LoVo (cell line): ENCODE measurements at regions not wholly inside any gene's neighbourhood (a gene's known extent, or its start where the extent isn't known, plus 50 kb on each side); places are given as distances from the start of the nearest gene placed in this dataset.
A peak's percentile ranks its signal among the peaks of the same experiment; 100 is the strongest.

Experiments used
- DNase-seq: peaks from one replicate; pipeline ENCODE4 v3.0.0-alpha.2; 2016; ENCODE audit warnings: low spot score

DNA sequence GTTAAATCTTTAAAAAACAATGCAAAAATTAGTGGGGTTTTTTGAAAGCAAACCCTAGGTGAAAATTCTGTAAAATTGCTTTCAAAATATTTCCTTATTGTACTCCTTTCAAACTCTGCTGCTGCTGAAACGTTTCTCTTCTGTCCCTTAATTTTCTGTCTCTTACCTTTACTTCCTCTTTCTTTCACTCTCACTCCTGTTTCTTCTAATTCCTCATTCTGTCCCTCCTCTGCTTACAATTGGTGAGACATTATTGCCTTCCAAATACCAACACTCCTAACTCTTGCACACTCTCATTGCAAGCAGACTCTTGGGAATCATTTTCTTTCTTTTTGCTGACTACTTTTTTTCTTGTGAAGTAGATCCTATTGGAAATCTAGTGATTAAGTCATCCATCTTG is 685.6 kb upstream of the SLITRK1 start:
- DNase-seq, result no peak

DNA sequence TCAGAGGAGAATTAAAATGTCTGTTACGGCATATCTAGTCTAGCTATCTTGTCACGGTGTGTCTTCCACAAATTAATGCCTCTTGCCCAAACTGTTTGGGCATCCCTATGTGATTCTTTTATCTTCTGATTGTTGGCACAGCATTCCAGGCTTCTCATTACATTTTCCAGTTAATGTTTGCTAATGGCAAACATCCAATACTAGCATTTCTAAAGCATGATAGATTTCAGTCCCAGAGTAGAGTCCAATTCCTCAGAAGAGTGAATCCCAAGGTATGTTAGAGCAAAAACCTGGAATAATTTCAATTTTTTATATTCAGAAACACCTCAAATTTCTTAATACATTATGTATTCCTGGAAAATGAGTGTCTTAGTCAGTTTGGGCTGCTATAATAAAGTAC is 684.5 kb upstream of the SLITRK1 start:
- DNase-seq, result no peak

DNA sequence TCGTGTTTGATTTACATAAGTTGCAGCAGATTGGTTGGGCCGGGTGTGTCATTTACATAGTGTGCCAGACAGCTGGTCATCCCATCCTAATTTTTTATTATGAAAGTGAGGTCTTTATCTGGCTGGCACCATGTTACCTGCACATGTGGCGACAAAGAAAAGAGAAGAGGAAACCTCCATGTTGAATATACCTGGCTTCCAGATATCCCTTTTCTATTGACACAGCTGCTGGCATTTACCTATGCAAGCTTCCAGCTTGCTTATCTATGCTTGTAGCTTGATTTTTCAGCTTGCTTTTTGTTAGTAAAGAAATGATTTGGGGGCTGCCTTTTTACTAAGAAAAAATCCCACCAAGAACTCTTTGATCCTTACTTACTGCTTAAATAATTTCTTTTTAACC is 681.3 kb upstream of the SLITRK1 start:
- DNase-seq, result no peak

DNA sequence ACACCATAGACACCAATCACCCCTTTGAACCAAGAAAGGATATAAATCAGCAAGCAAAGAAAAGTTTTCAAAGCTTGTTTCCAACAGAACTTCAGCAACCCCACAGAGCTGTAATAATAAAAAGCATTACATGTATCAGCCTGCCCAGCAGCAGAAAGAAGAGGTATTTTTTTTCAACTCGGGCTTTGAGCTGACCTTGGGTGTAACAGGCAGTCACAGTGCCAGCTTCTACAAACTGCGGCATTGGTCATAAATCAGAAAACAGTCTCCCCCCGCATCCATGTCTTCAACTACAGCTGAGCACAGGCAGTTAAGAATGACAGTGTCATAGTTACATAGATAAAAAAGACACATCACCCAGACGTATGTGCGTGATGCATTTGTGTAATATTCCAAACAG is 671.0 kb upstream of the SLITRK1 start:
- no peak for DNase-seq

DNA sequence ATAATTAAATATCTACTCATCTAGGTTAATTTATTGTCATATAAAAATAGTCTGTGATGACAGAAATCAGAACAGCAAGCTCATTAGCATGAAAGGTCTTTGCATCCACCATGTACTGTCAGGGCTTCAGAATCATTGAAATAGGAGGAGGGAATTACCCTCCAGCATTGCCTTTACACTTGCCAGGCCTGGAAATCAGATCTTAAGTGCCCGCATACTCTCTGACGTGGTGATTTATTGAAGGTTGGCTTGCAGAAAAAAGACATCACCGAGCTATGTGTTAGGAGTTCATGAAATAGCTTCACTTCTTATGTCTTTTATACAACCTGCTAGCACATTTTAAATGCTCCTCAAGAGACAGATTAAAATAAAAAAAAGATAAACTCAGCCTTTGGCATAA is 661.7 kb upstream of the SLITRK1 start:
- no peak for DNase-seq

DNA sequence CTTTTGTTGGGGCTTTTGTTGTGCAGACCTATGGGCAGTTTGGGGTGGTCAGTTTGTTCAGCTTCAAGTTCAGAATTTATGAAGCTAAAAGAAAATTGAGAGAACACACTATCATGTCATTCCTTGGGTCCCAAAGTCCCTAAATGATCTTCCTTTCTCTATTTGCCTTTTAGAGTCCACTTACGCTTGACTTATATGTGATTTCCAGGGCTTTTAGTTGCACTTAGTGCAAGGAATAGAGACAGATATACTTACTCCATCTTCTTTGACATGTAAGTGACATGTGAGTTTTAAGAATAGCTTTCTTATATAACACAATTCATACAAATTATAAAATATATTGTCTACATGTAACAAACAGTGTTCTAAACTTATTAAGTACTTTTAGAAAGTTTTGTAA is 660.1 kb upstream of the SLITRK1 start:
- no peak for DNase-seq

DNA sequence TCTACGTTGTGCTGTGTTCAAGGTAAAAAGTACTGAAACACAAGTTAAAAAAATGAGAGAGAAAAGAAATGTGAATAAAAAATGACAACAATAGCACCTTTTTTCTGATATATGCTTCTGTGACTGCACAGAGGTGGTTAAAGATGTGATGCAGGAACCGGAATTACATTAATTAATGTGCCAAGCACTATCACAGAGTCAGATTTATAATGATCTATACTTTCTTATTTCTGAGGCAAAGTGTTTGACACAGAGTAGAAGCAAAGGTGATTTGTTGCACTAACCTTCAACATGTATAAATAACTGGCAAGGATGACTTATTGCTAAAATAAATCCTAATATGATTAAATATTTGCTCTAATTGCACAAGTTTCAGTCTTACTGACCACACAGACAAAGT is 654.6 kb upstream of the SLITRK1 start:
- DNase-seq, result no peak

DNA sequence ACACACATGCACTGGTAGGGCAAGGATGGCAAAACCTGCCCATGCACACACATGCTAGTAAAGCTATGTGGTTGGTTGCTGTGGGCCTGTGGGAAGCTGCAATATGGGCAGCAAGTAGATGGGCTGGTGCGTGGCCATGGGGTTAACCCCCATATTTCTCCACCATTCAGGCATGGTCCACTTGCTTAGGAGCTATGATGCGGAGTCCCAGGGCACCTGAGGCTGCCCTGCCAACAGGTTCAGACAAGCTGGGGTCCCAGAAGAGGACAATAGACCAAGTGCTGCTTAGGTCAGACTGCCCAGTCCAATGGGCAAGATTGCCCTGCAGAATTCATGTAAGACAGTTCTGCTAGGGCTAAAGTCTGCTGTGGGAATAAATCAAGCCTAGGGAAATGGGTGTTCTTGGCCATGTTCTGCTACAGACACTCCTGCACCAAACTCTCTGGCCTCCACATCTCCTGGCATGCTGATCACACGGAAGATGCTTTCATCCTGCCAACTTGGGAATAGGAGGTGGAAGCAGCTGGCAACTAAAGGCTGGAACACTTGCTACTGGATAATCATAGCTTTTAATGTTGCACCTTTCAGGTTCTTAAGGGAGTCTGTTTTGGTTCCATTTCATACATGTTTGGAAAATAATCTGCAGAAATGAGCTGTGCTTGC is 646.3 kb upstream of the SLITRK1 start:
- DNase-seq, result no peak

DNA sequence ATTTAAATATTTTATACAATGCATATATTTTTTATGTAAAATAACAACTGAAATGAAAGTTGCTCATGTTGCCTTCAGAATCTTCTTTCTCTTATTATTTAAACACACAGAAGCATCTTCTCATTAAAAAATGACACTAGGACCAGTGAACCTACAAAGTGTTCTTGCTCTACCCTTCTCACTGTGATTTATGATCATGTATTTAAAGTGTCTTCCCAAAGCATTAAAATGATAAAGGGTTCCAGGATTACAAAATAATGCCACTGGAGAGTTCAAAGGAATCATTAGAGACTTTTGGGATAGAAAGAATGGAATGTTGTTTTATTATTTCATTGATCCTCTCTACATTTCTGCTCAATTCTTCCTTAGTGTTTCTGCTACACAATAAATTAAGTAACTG is 643.6 kb upstream of the SLITRK1 start:
- DNase-seq, result no peak

DNA sequence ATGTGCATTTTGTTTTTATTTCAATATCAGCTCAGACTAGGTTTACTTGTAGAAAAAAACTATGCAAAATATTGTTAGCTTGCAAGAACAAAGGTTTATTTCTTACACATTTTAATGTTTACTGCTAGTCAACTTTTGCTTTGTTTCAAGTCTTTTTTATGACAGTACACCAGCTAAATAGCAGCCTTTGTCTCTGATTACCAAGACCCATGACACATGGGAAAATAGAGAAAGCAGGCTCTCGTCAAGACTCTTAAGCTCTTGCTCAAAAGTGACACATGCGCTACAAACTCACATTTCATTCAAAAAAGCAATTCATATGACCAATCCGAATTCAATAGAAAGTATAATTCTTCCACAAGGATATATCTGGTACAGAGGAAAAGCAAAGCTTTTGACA is 642.3 kb upstream of the SLITRK1 start:
- DNase-seq, result no peak

DNA sequence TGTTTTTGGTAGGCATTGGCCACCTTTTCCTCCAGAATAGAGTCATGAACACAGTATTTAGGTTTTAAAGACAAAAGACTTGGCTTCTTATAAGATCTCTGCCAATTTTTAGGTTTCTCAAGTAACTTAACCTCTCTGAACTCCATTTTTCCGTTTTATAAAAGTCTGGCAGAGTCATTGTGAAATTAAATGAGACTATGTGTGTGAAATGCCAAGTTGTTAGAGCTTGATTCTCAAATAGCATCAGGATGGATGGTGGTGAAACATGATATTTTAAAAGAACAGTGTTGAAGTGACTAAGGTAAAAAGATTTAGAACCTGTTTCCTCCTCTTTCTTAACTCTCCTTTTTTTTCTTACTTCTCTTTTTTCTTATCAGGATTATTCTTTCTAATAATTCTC is 617.7 kb upstream of the SLITRK1 start:
- no peak for DNase-seq

DNA sequence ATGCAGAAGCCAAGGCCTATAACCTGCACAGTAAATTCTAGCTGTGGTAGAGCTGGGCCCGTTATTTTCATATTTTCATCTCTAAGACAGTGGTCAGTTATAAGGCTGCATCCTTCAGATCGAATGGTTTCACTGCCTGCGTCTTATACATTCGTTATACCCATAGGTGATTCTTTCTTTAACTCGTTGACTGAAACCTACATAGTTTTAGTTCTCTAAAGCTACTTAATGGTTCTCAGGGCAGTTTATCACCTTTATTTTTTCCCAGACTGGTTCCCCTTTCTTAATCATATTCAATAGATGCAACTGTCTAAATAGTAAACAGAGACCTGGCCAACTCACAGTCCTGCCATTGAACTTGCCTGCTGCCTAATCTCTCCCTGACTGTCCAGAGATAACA is 615.3 kb upstream of the SLITRK1 start:
- DNase-seq, result no peak

DNA sequence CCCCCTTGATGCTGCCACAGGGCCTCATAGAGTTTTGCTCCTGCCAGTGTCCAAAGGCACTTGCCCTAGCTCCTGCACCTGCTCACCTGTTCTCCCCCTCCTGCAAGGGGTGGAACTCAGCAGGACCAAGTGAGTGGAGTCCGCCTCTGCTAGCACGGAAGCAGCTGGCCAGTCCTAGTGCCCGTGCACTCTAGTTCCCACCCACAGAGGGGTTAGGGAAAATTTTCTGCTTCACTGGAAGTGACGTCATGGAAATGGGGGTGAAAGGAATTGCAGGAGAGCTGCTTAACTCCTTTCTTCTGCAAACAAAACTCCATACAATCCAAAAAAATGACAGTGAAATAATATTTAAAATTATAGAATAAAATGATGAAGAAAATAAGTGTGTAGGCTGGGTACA is 609.7 kb upstream of the SLITRK1 start:
- DNase-seq, result no peak

DNA sequence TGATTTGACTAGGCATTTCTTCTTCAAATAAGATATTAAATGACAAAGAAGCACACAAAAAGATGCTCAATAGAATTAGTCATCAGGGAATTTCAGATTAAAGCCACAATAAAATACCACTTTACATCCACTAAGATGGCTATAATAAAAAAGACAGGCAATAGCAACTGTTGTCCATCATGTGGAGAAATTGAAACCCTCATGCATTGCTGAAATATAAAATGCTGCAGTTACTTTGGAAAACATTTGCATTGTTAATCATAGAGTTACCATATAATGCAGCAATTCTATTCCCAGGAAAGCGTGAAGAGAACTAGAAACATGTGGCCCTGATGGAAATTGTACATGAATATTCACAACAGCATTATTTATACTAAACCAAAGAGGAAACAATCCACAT is 605.5 kb upstream of the SLITRK1 start:
- DNase-seq, result no peak

DNA sequence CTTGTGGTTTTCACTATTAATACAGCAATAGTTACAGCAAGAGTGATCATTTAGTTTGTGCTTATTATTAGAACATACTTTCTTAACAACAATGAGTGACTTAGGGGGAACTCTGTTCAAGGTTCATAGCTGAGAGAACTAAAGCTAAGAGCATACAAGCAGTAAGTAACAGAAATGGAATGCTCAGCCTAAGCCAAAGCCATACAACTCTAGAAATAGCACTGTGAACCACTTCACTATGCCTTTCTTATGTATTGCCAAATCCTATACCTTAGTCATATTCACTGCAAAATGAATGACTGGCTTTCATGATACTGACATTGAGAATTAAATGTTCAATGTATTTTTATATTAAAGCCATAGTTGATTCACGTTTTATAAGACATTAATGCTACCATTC is 599.7 kb upstream of the SLITRK1 start:
- DNase-seq, result no peak

DNA sequence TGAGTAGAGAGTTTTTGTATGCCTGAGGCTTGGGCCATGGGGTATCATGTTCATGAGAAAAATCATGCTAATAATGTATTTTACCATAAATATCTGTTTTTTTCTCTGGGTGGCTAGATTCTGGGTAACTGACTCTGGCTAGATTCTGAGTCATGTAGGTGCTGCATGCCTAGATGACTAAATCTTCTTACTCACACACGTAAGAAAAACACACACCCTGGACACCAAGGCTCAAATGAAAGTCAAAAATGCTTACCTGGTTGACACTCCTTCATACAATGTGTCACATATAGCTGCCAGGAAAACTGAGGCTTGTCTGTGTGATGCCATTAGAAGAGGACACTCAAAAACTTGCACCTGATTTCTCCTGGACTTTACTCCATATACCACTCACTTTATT is 597.4 kb upstream of the SLITRK1 start:
- DNase-seq, result no peak

DNA sequence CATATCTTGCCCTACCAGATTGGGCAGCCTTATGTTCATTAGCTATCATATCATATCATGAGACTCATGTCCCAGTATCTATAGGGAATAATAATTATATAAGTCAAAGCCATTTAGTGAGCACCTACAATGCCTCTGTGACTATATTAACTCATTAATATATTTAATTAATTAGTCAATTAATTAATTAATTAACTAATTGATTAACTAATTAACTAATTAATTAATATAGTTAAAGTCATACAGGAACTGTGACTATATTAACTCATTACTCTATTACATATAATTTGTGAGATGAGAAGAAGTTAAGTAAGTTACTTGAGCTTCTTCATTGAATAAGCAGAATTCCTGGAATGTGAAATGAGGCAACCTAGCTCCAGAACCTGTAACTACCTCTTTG is 588.3 kb upstream of the SLITRK1 start:
- DNase-seq, result no peak

DNA sequence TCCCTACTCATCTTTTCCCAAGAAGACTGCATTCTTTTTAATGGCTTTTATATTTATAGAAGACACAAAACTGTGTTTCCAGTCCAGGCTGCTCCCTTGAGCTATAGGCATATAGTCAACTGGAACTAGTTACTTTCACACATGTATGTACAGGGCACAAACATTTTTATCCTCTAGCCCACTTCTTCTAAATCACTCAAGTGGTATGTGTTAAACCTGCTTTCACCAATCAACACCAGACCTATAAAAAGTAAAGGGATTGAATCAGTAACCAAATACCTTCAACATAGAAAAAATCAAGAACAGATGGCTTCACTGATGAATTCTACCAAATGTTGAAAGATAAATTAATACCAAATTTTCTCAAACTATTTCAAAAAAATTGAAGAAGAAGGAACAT is 584.2 kb upstream of the SLITRK1 start:
- DNase-seq, result no peak

DNA sequence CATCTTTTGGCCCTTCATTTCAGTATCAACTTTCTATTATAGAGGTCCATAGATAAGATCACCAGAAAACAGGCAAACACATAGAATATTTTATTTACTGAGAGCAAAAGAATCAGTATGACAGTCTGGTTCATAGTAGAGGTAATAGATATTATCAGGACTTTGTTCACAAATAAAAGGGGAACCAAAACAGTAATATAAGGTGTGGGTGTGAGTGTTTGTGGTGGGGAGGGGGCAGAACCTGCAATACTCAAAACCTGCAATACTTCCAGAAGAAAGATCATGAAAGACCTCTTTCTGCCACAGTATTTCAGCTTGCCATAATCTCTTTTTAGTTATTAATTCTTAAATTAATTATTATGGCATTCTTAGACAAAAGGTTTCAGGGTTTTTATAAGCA is 578.7 kb upstream of the SLITRK1 start:
- no peak for DNase-seq

DNA sequence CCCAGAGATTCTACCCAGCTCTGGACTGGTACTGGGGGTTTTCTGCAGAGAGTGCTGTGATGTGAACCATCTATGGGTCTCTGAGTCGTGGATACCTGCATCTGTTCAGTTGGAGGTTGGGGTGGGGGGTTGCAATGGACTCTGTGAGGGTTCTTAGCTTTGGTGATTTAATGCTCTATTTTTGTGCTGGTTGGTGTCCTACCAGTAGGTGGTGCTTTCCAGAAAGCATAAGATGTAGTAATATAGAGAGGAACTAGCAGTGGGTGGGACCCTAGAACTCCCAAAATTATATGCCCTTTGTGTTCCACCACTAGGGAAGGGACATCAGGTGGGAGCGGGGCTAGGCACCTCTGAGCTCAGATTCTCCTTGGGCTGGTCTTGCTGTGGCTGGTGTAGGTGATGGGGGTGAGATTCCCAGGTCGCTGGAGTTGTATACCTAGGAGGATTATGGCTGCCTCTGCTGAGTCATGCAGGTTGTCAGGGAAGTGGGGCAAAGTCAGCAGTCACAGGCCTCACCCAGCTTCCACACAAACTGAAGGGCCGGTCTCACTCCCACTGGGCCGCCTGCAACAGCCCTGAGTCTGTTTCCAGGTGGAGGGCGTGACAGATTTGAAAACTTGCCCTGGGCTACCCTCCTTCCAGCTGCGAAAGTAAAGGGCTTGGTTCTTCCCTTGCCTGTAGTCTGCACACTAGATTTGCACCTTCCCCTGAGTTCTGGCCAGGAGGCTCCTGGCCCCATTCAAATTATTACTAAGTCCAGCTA is 573.0 kb upstream of the SLITRK1 start:
- peak; percentile 1 for DNase-seq

DNA sequence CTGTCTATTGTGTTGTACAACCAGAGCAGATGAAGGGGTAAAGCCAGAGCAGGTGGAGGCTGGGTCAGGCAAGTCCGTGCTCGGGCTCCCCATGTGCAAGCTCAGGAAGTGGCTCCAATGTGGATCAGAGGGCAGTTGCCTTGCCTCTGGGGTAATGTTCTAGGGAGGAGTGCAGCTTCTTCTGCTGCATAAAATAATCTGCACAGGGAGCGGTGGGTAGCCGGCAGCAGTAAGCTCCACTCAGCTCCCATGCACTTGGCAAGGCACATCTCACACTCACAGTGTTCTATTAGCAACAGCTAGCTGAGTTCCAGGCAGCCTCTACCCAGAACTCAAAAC is 565.3 kb upstream of the SLITRK1 start:
- no peak for DNase-seq

DNA sequence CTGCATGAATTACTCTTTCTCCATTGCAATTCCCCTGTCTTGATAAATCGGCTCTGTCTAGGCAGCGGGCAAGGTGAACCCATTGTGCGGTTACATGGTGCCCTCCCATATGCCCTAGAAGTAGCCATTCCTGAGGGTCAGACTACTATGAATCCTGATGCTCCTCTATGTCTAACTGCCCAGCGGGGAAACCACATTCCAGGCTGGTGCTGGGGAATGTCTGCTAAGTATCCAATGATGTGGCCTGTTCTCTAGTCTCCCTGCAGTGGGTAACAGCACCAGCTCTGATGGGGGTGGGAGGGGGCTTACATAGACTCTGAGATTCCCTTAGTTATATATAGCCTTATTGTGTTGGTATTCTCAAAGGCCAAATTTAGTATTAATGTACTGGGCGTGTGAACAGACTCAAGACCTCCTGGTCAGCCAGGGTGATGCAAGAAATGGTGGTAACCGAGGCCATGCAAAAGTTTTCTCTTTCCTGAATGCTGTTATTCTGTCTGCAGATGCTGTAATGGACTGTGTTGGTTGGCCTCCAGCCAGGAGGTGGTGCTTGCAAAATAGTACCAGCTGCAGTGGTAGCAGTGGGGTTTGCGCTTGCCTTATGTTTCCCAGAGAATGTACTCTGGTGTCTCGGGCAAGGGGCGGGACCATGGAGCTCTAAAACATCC is 564.8 kb upstream of the SLITRK1 start:
- DNase-seq, result no peak

DNA sequence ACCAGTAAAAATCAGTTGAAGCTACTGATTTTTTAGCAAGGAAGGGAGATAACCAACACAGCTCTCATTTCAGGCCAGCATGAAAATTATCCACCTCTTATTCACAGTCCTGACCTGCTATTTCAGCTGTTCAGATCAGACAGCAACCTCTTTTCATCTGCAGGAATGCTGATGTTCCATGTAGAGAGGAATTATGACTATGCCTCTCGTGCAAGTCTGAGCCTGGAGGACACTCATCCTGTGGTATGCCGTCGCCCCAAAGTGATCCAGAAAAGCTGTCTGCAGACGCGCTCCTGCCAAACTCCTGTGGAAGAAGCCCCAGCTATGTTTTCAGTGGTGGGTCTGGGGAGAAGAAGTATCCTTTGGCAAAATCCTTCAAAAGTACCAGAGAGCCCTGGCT is 563.5 kb upstream of the SLITRK1 start:
- DNase-seq, result no peak

DNA sequence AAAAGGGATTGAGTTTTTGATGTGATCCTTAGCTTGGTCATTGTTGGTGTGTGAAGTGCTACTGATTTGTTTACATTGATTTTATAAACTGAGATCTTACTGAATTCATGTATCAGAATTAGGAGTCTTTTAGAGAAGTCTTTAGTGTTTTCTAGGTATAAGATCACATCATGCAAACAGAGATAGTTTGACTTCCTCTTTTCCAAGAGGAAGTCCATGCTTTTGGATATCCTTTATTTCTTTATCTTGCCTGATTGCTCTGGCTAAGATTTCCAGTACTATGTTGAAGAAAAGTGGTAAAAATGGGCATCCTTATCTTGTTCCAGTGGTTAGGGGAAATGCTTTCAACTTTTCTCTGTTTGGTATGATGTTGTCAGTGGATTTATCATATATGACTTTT is 561.2 kb upstream of the SLITRK1 start:
- DNase-seq, result no peak
